Coronary artery (tissue), 2 donors: ENCODE measurements at regions not wholly inside any gene's neighbourhood (a gene's known extent, or its start where the extent isn't known, plus 50 kb on each side); places are given as distances from the start of the nearest gene placed in this dataset.
"Not testable (repeated sequence)": the region's sequence is repeated elsewhere in the genome, so short reads cannot be mapped to it uniquely, and the experiment has no call there.

Experiments
- DNase-seq: peaks from one replicate; pipeline ENCODE4 v3.0.0-alpha.2; 2017; ENCODE audit warnings: low spot score
- H3K27ac ChIP-seq, 2 donors: fragments of 200-600 bp; sonication (generic); one replicate each; pipeline ENCODE4 v1.5.1; 2016 to 2019
- H3K4me3 ChIP-seq: fragments of 200-600 bp; sonication (generic); 2 replicates; pipeline ENCODE4 v1.5.1; 2016; ENCODE audit warnings: mild to moderate bottlenecking, moderate library complexity
- CTCF ChIP-seq: fragments of 200-600 bp; sonication (generic); IDR thresholded peaks from one replicate; pipeline ENCODE4 v1.5.1; 2019; ENCODE audit warnings: antibody characterized with exemption

- H3K4me3 ChIP-seq = no peak overlapping the region
- peak overlapping the region in 1 of 2 donors; percentile 65 for H3K27ac ChIP-seq
- no peak for TF ChIP-seq CTCF
- DNase-seq = no peak
These were observed 461.3 kb upstream of the RASGRP1 start for GRCh38 chr15:39025881-39026280.

- DNase-seq = no peak
- no peak overlapping the region for H3K4me3 ChIP-seq
- no peak for TF ChIP-seq CTCF
- H3K27ac ChIP-seq = no peak overlapping the region
These were observed 463.5 kb upstream of the RASGRP1 start for GRCh38 chr15:39028069-39028468.

- TF ChIP-seq CTCF = no peak
- no peak overlapping the region for H3K4me3 ChIP-seq
These were observed 465.1 kb upstream of the RASGRP1 start for GRCh38 chr15:39029741-39030140.

GRCh38 chr15:39030291-39031070 is 465.9 kb upstream of the RASGRP1 start:
- DNase-seq = no peak
- TF ChIP-seq CTCF = no peak
- Histone ChIP-seq H3K4me3 (no peak overlapping the region), H3K27ac (no peak overlapping the region)

More at GRCh38 chr15:39029741-39030140, 465.1 kb upstream of the RASGRP1 start:
- no peak for DNase-seq
- no peak overlapping the region for H3K27ac ChIP-seq

GRCh38 chr15:39031596-39031995 is 467.0 kb upstream of the RASGRP1 start:
- H3K4me3 ChIP-seq = no peak overlapping the region
- no peak overlapping the region for H3K27ac ChIP-seq
- DNase-seq = no peak
- no peak for TF ChIP-seq CTCF

- TF ChIP-seq CTCF = no peak
- Histone ChIP-seq H3K4me3 (no peak overlapping the region), H3K27ac (no peak overlapping the region)
- no peak for DNase-seq
These were observed 470.2 kb upstream of the RASGRP1 start for GRCh38 chr15:39034816-39035215.

GRCh38 chr15:39037611-39038010 is 473.0 kb upstream of the RASGRP1 start:
- H3K27ac ChIP-seq, H3K4me3 ChIP-seq, DNase-seq: not testable (repeated sequence)
